HFFc6 (cell line): ENCODE measurements at regions not wholly inside any gene's neighbourhood (a gene's known extent, or its start where the extent isn't known, plus 50 kb on each side); places are given as distances from the start of the nearest gene placed in this dataset.

Source experiments
- DNase-seq: peaks from one replicate; pipeline ENCODE4 v3.0.0-alpha.2; 2018
- H3K27ac Mint-ChIP-seq: 2 replicates; pipeline ENCODE4 v1.8.0; 2020; ENCODE audit warnings: mild to moderate bottlenecking, mixed read lengths
- H3K27me3 Mint-ChIP-seq: 2 replicates; pipeline ENCODE4 v1.8.0; 2021; ENCODE audit warnings: mild to moderate bottlenecking, moderate library complexity, mixed read lengths; ENCODE audit not compliant: insufficient read depth
- H3K36me3 Mint-ChIP-seq: 2 replicates; pipeline ENCODE4 v1.8.0; 2021; ENCODE audit warnings: low read depth, mixed read lengths
- H3K4me1 Mint-ChIP-seq: 2 replicates; pipeline ENCODE4 v1.8.0; 2020; ENCODE audit warnings: low read depth, mixed read lengths
- H3K4me3 Mint-ChIP-seq: 2 replicates; pipeline ENCODE4 v1.8.0; 2020; ENCODE audit warnings: mild to moderate bottlenecking, moderate library complexity, mixed read lengths
- H3K9me3 Mint-ChIP-seq: 2 replicates; pipeline ENCODE4 v1.8.0; 2020; ENCODE audit warnings: mild to moderate bottlenecking, mixed read lengths
- CTCF ChIP-seq: fragments of 200-600 bp; sonication (generic); IDR thresholded peaks from 2 replicates; pipeline ENCODE4 v1.5.0; 2021; ENCODE audit warnings: antibody characterized with exemption, mild to moderate bottlenecking

- Mint-ChIP-seq H3K4me1 (peaks cover 14% of the 10 kb centered on the region), H3K4me3 (no peak overlapping the region), H3K36me3 (no peaks in the 10 kb centered on the region), H3K27me3 (peaks cover 9% of the 10 kb centered on the region), H3K27ac (no peak overlapping the region), H3K9me3 (no peaks in the 10 kb centered on the region)
- DNase-seq: peak; percentile 59
- no peak for TF ChIP-seq CTCF
Observed at GRCh38 chr10:3330663-3331062, 158.1 kb upstream of the PITRM1 start.

GRCh38 chr10:3325954-3326750 lies 153.6 kb upstream of the PITRM1 start:
- Mint-ChIP-seq H3K27ac (no peak overlapping the region), H3K4me1 (peaks cover 26% of the 10 kb centered on the region), H3K9me3 (no peaks in the 10 kb centered on the region), H3K36me3 (no peaks in the 10 kb centered on the region), H3K4me3 (no peak overlapping the region), H3K27me3 (peaks cover 7% of the 10 kb centered on the region)
- TF ChIP-seq CTCF: no peak
- DNase-seq: no peak

GRCh38 chr10:3324612-3325038 lies 152.0 kb upstream of the PITRM1 start:
- no peak overlapping the region for H3K27ac Mint-ChIP-seq
- TF ChIP-seq CTCF: no peak
- peaks cover 6% of the 10 kb centered on the region; the same call in 1 of the 2 replicates for H3K36me3 Mint-ChIP-seq
- H3K4me3 Mint-ChIP-seq: no peak overlapping the region
- H3K9me3 Mint-ChIP-seq: no peaks in the 10 kb centered on the region
- no peak for DNase-seq
- H3K27me3 Mint-ChIP-seq: peaks cover 7% of the 10 kb centered on the region; the same call in 1 of the 2 replicates
- peaks cover 15% of the 10 kb centered on the region for H3K4me1 Mint-ChIP-seq

GRCh38 chr10:3323865-3324498 lies 151.4 kb upstream of the PITRM1 start:
- Mint-ChIP-seq H3K9me3 (peaks cover 5% of the 10 kb centered on the region), H3K27me3 (peaks cover 6% of the 10 kb centered on the region; the same call in 1 of the 2 replicates), H3K27ac (peak overlapping the region; percentile 3; the same call in 1 of the 2 replicates), H3K36me3 (peaks cover 9% of the 10 kb centered on the region), H3K4me1 (peaks cover 15% of the 10 kb centered on the region), H3K4me3 (peak overlapping the region; percentile 23; the same call in 1 of the 2 replicates)
- peak; percentile 47 for DNase-seq
- TF ChIP-seq CTCF: no peak

- H3K27me3 Mint-ChIP-seq: peaks cover 6% of the 10 kb centered on the region; the same call in 1 of the 2 replicates
- H3K9me3 Mint-ChIP-seq: peaks cover 7% of the 10 kb centered on the region
- peaks cover 15% of the 10 kb centered on the region for H3K4me1 Mint-ChIP-seq
- no peak for TF ChIP-seq CTCF
- DNase-seq: no peak
- no peak overlapping the region for H3K27ac Mint-ChIP-seq
- no peak overlapping the region for H3K4me3 Mint-ChIP-seq
- peaks cover 16% of the 10 kb centered on the region for H3K36me3 Mint-ChIP-seq
Observed at GRCh38 chr10:3321123-3321522, 148.5 kb upstream of the PITRM1 start.
